ENCODE measurements at regions not wholly inside any gene's neighbourhood (a gene's known extent, or its start where the extent isn't known, plus 50 kb on each side); places are given as distances from the start of the nearest gene placed in this dataset.
A peak's percentile ranks its signal among the peaks of the same experiment; 100 is the strongest.
"Not testable (repeated sequence)": the region's sequence is repeated elsewhere in the genome, so short reads cannot be mapped to it uniquely, and the experiment has no call there.

DNA sequence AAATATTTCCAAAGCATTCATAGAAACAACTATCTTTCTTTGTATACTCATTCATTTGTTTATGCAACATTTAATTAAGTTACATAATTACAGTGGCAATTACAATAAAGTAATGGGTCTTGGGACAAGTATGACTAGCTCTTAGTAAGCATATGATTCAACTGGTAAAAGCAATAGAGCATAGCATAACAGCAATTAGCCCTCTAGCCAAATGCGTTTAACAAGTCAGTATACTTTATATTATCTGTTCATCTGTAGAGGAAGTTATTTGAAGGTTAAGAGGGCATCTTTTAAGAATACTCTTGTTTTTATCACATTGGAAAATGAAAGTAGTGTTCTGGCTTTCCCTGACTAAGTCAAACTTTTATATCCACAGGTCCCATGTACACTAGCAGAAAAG, 198.1 kb upstream of the UGT8 start:
- FAIRE-seq (no peak), DNase-seq (ENCODE audit: insufficient read length, low spot score) (no peak)
- TF ChIP-seq PAX5 (IDR thresholded peaks at IDR 0.05; ENCODE audit: insufficient read depth, low read length, severe bottlenecking) (no peak), TAF1 (IDR thresholded peaks at IDR 0.05; ENCODE audit: low read depth, low read length) (no peak), POLR2A (IDR thresholded peaks at IDR 0.05; ENCODE audit: low read depth, low read length) (no peak)

DNA sequence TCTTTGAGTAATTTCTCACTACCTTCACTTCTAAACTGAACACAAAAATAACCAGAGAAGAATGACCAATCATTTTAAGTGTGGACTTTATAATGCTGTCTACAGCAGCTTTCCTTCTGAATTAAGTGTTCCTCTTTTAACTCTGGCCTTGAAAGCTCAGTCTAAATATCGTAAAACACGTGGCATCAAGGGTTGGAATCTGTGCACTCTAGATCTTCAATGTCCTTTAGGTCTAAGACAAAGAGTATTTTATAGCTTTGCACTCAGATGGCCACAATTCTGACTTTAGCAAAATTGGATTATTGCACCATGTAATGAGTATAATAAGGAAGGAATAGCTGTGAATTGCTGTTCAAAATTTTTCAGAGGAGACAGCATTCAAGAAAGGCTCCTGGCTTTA, 197.1 kb upstream of the UGT8 start:
- DNase-seq (ENCODE audit: insufficient read length, low spot score): no peak
- TF ChIP-seq PAX5 (IDR thresholded peaks at IDR 0.05; ENCODE audit: insufficient read depth, low read length, severe bottlenecking): no peak
- no peak for TF ChIP-seq POLR2AphosphoS5 (IDR thresholded peaks at IDR 0.05; ENCODE audit: low read depth, low read length)
- no peak for TF ChIP-seq SPI1 (IDR thresholded peaks at IDR 0.05; ENCODE audit: low read depth, low read length)
- TF ChIP-seq POU2F2 (IDR thresholded peaks at IDR 0.05; ENCODE audit: low read depth, low read length): no peak
- FAIRE-seq: no peak

DNA sequence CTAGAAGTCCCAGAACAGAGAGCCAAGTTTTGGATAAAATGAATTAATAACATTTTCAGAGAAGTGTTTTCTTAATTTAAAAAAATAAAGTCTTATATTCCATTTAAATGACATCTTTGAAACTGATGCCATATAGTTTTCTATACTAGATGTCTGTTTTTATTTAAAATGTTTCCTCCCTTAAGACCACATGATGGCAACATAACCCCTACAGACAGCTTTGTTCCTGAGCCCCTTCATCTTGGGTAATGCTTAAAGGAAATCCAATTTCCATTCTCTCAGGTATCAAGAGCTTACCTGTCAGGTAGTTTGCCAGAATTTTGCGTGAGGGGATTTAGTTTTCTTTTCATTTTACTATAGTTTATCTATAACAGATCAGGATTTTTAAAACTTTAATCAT, 181.4 kb upstream of the UGT8 start:
- FAIRE-seq (no peak), DNase-seq (ENCODE audit: insufficient read length, low spot score) (no peak)
- TF ChIP-seq SPI1 (IDR thresholded peaks at IDR 0.05; ENCODE audit: low read depth, low read length): no peak
- no peak for TF ChIP-seq POU2F2 (IDR thresholded peaks at IDR 0.05; ENCODE audit: low read depth, low read length)
- no peak for TF ChIP-seq TAF1 (IDR thresholded peaks at IDR 0.05; ENCODE audit: low read depth, low read length)
- no peak for TF ChIP-seq POLR2A (IDR thresholded peaks at IDR 0.05; ENCODE audit: low read depth, low read length)
- no peak for TF ChIP-seq PAX5 (IDR thresholded peaks at IDR 0.05; ENCODE audit: insufficient read depth, low read length, severe bottlenecking)
- TF ChIP-seq POLR2AphosphoS5 (IDR thresholded peaks at IDR 0.05; ENCODE audit: low read depth, low read length): no peak

GRCh38 chr4:114420069-114420468, 178.5 kb upstream of the UGT8 start:
- DNase-seq (ENCODE audit: insufficient read length, low spot score) (no peak), FAIRE-seq (no peak)
- TF ChIP-seq POLR2A (IDR thresholded peaks at IDR 0.05; ENCODE audit: low read depth, low read length) (no peak), POU2F2 (IDR thresholded peaks at IDR 0.05; ENCODE audit: low read depth, low read length) (no peak), PAX5 (IDR thresholded peaks at IDR 0.05; ENCODE audit: insufficient read depth, low read length, severe bottlenecking) (no peak), POLR2AphosphoS5 (IDR thresholded peaks at IDR 0.05; ENCODE audit: low read depth, low read length) (no peak), TAF1 (IDR thresholded peaks at IDR 0.05; ENCODE audit: low read depth, low read length) (no peak), SPI1 (IDR thresholded peaks at IDR 0.05; ENCODE audit: low read depth, low read length) (no peak)

GRCh38 chr4:114423582-114423981, 175.0 kb upstream of the UGT8 start:
- no peak for FAIRE-seq
- TF ChIP-seq POU2F2 (IDR thresholded peaks at IDR 0.05; ENCODE audit: low read depth, low read length): 0 out of 2 replicates have a peak, but pooled peaks have one; percentile 51
- no peak for TF ChIP-seq POLR2AphosphoS5 (IDR thresholded peaks at IDR 0.05; ENCODE audit: low read depth, low read length)
- TF ChIP-seq POLR2A (IDR thresholded peaks at IDR 0.05; ENCODE audit: low read depth, low read length): no peak
- TF ChIP-seq TAF1 (IDR thresholded peaks at IDR 0.05; ENCODE audit: low read depth, low read length): no peak
- TF ChIP-seq PAX5 (IDR thresholded peaks at IDR 0.05; ENCODE audit: insufficient read depth, low read length, severe bottlenecking): no peak
- no peak for TF ChIP-seq SPI1 (IDR thresholded peaks at IDR 0.05; ENCODE audit: low read depth, low read length)
- DNase-seq (ENCODE audit: insufficient read length, low spot score): no peak

DNA sequence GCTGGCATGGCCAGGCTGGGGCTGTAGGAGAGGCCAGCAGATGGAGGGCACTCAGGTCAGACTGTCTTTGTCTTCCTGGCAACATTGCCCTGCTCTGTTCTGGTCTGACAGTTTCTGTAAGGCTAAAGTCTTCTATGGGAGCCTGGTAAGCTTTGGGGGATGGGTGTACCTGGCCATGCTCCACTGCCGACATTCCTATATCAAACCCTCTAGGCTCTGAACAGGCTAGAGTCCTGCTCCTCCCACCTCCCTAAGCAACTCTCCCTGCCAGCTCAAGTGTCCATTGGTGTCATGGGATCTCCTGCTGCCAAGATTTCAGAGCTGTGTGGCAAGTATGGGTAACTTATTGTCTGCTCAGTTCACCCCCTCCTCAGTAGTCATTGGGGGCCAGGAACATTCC, 163.5 kb upstream of the UGT8 start:
- no peak for TF ChIP-seq POLR2AphosphoS5 (IDR thresholded peaks at IDR 0.05; ENCODE audit: low read depth, low read length)
- TF ChIP-seq POLR2A (IDR thresholded peaks at IDR 0.05; ENCODE audit: low read depth, low read length): no peak
- TF ChIP-seq POU2F2 (IDR thresholded peaks at IDR 0.05; ENCODE audit: low read depth, low read length): no peak
- no peak for TF ChIP-seq TAF1 (IDR thresholded peaks at IDR 0.05; ENCODE audit: low read depth, low read length)
- no peak for TF ChIP-seq PAX5 (IDR thresholded peaks at IDR 0.05; ENCODE audit: insufficient read depth, low read length, severe bottlenecking)
- TF ChIP-seq SPI1 (IDR thresholded peaks at IDR 0.05; ENCODE audit: low read depth, low read length): no peak
- no peak for DNase-seq (ENCODE audit: insufficient read length, low spot score)
- no peak for FAIRE-seq

DNA sequence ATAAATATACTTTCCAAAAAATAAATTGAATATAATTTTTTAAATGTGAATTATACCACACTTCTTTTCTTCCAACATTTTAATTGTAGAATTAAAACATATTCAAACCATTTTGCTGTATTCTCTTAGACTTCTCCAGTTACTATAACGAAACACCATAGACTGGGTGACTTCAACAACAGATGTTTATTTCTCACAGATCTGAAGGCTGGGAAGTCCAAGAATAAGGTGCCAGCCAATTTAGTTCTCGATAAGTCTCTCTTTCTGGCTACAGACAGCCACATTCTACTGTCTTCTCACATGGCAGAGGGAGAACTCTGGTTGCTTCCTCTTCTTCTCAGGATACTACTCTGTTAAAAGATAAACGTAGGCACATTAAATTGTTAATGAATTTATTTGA, 155.8 kb upstream of the UGT8 start:
- FAIRE-seq: no peak
- TF ChIP-seq SPI1 (IDR thresholded peaks at IDR 0.05; ENCODE audit: low read depth, low read length) (no peak), POU2F2 (IDR thresholded peaks at IDR 0.05; ENCODE audit: low read depth, low read length) (no peak), POLR2AphosphoS5 (IDR thresholded peaks at IDR 0.05; ENCODE audit: low read depth, low read length) (no peak), POLR2A (IDR thresholded peaks at IDR 0.05; ENCODE audit: low read depth, low read length) (no peak), PAX5 (IDR thresholded peaks at IDR 0.05; ENCODE audit: insufficient read depth, low read length, severe bottlenecking) (no peak), TAF1 (IDR thresholded peaks at IDR 0.05; ENCODE audit: low read depth, low read length) (no peak)
- no peak for DNase-seq (ENCODE audit: insufficient read length, low spot score)

DNA sequence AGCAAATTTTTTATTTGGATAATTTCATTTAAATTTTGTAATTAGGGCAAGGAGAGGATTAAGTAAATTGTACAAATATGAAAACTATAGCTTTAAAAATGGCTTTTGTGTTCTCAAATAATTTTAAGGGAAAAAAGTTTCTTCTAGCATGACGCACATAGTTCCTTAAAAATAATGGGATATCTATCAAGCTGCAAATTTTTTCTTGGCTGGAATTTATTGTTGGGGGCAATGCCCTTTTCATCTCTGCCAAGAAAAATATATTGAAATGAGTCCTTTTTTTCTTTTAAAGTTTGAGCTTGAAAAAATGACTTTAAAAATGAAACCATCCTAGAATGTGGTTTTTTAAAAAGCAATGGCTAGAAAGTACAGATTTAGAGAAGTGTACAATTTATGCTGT, 154.4 kb upstream of the UGT8 start:
- FAIRE-seq (no peak), DNase-seq (ENCODE audit: insufficient read length, low spot score) (no peak)
- no peak for TF ChIP-seq PAX5 (IDR thresholded peaks at IDR 0.05; ENCODE audit: insufficient read depth, low read length, severe bottlenecking)
- TF ChIP-seq SPI1 (IDR thresholded peaks at IDR 0.05; ENCODE audit: low read depth, low read length): no peak
- no peak for TF ChIP-seq POLR2AphosphoS5 (IDR thresholded peaks at IDR 0.05; ENCODE audit: low read depth, low read length)
- TF ChIP-seq TAF1 (IDR thresholded peaks at IDR 0.05; ENCODE audit: low read depth, low read length): no peak
- no peak for TF ChIP-seq POLR2A (IDR thresholded peaks at IDR 0.05; ENCODE audit: low read depth, low read length)
- TF ChIP-seq POU2F2 (IDR thresholded peaks at IDR 0.05; ENCODE audit: low read depth, low read length): no peak

DNA sequence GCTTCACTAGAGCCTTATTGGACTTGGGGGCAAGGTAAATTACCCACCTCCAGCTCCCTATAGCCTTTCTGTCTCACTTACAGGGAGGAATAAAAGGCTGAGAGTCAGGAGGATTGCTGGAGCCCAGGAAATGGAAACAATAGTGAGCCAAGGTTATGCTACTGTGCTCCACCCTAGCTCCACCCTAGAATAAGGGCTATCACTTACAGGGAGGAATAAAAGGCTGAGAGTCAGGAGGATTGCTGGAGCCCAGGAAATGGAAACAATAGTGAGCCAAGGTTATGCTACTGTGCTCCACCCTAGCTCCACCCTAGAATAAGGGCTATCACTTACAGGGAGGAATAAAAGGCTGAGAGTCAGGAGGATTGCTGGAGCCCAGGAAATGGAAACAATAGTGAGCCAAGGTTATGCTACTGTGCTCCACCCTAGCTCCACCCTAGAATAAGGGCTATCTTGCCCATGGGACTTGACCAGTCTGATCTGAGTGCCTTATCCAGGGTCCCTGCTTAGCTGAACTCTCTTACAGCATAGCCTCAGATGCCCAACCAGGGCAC, 150.6 kb upstream of the UGT8 start:
- DNase-seq (ENCODE audit: insufficient read length, low spot score); FAIRE-seq: not testable (repeated sequence)

- FAIRE-seq (no peak), DNase-seq (ENCODE audit: insufficient read length, low spot score) (no peak)
- TF ChIP-seq POLR2AphosphoS5 (IDR thresholded peaks at IDR 0.05; ENCODE audit: low read depth, low read length) (no peak), POLR2A (IDR thresholded peaks at IDR 0.05; ENCODE audit: low read depth, low read length) (no peak), POU2F2 (IDR thresholded peaks at IDR 0.05; ENCODE audit: low read depth, low read length) (no peak), TAF1 (IDR thresholded peaks at IDR 0.05; ENCODE audit: low read depth, low read length) (no peak), PAX5 (IDR thresholded peaks at IDR 0.05; ENCODE audit: insufficient read depth, low read length, severe bottlenecking) (no peak), SPI1 (IDR thresholded peaks at IDR 0.05; ENCODE audit: low read depth, low read length) (no peak)
Measured at GRCh38 chr4:114458728-114459127, 139.9 kb upstream of the UGT8 start.

All from GM12891 (cell line).